Spinal cord (tissue), 9 donors: ENCODE measurements at regions not wholly inside any gene's neighbourhood (a gene's known extent, or its start where the extent isn't known, plus 50 kb on each side); places are given as distances from the start of the nearest gene placed in this dataset.

Experiments used
- DNase-seq, 6 donors: peaks; one replicate each; pipeline versions ENCODE4 v3.0.0 to v3.0.0-alpha.2; 2013 to 2015; ENCODE audit warnings: low spot score in 6 of 6, low read depth in 4 of 6
- H3K27ac ChIP-seq: one replicate; pipeline ENCODE4 v1.5.1; 2013; ENCODE audit warnings: low read depth, low read length, control low read depth
- H3K27me3 ChIP-seq: one replicate; pipeline ENCODE4 v1.6.1; 2013; ENCODE audit warnings: low read length; ENCODE audit not compliant: control insufficient read depth, insufficient read depth
- H3K36me3 ChIP-seq: one replicate; pipeline ENCODE4 v1.6.1; 2013; ENCODE audit warnings: low read length; ENCODE audit not compliant: control insufficient read depth, insufficient read depth
- H3K4me1 ChIP-seq: one replicate; pipeline ENCODE4 v1.6.1; 2013; ENCODE audit warnings: low read length; ENCODE audit not compliant: control insufficient read depth, insufficient read depth
- H3K4me3 ChIP-seq: one replicate; pipeline ENCODE4 v1.5.1; 2013; ENCODE audit warnings: low read depth, low read length, control low read depth
- H3K9me3 ChIP-seq: one replicate; pipeline ENCODE4 v1.6.1; 2013; ENCODE audit warnings: low read length; ENCODE audit not compliant: control insufficient read depth, insufficient read depth
- WGBS: methylation state at CpG from one replicate; pipeline ENCODE4 v1.1.5; 2013; ENCODE audit warnings: missing lambda C conversion rate; ENCODE audit not compliant: insufficient coverage; 5-methylcytosine and 5-hydroxymethylcytosine counted together
- donor health status: healthy.

DNA sequence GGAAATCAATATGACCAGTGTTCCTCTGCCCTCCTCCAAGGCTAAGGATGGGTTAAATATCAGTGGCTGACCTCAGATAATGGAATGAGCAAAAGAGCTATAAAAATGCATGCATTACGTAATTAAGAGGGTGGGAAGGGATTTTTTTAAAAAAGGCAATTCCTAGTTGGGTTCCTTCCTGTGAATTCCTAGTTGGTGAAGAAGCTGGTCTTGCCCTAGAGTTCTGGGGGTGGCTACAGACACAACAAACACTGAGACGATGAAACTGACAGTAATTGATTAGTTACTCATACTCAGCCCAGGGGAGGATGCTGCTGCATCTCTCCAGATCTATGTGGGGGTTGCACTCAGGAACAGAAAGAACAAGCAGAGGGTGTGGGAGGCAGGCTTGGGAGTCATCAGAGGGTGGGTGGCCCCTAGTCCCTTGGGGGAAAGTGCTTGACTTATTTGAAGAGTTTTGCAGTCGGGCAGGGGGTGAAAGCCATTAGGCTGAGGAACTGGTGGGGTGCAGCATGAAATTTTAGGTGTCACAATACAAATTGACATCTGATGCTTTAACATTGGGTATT, 662.0 kb upstream of the FRG1 start:
- Histone ChIP-seq H3K4me1 (no peaks in the 10 kb centered on the region), H3K27ac (no peak overlapping the region), H3K4me3 (no peak overlapping the region), H3K27me3 (no peaks in the 10 kb centered on the region), H3K36me3 (no peaks in the 10 kb centered on the region), H3K9me3 (no peaks in the 10 kb centered on the region)
- WGBS = 40% methylated on average over 2 of the region's 3 CpGs
- no peak for DNase-seq

DNA sequence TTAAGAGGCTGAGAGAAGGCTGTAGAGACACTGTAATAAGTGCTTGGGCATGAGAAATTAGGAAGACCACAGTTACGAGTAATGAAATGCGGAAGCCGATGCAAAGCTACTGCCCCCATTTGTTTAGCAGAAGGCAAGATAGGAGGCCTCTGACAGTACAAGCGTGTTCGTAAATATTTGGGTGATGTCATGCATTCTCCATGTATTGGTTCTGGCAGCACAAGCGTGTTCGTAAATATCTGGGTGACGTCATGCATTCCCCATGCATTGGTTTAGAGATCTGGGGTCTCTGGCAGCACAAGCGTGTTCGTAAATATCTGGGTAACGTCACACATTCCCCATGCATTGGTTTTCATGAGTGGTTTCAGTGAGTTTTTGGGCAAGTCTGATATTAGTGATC, 661.5 kb upstream of the FRG1 start:
- H3K4me1 ChIP-seq = no peaks in the 10 kb centered on the region
- H3K4me3 ChIP-seq = no peak overlapping the region
- no peaks in the 10 kb centered on the region for H3K27me3 ChIP-seq
- DNase-seq = peak in 1 of 6 donors; percentile 3
- H3K27ac ChIP-seq = no peak overlapping the region
- WGBS = 84% methylated on average over 5 of the region's 11 CpGs
- H3K36me3 ChIP-seq = no peaks in the 10 kb centered on the region
- no peaks in the 10 kb centered on the region for H3K9me3 ChIP-seq

DNA sequence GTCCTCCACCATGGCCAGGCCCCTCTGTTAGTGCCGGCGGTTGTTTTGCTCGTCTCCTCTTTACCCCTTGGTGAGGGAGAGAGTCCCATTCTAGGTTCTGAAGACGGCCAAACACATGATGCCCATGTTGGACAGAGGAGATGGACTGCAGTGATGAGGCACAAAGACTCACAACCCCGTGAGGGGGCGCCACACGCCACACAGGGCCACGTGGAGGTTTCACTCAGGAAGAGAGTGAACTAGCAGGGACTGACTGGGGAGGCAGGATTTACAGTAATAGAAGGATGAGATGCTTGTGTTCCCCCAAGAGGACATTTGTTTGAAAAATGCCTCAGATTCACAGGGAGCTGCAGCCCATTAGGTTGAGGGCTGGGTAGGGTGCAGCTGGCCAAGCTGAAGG, 655.3 kb upstream of the FRG1 start:
- WGBS = 69% methylated on average over 8 of the region's 8 CpGs
- no peaks in the 10 kb centered on the region for H3K4me1 ChIP-seq
- DNase-seq = no peak

DNA sequence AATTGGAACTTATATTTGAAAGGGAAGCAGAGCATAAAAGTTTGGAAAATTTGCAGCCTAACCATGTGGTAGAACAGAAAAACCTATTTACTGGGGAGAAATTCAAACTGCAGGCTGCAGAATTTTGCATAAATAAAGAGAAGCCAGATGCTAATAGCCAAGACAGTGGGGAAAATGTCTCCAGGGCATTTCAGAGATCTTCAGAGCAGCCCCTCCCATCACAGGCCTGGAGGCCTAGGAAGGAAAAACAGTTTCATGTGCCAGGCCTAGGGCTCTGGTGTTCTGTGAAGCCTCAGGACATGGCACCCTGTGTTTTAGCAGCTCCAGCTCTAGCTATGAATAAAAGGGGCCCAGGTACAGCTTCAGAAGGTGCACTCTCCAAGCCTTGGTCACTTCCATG, 648.7 kb upstream of the FRG1 start:
- Histone ChIP-seq H3K4me1 (no peaks in the 10 kb centered on the region), H3K36me3 (no peaks in the 10 kb centered on the region), H3K4me3 (no peak overlapping the region), H3K27ac (no peak overlapping the region), H3K9me3 (no peaks in the 10 kb centered on the region), H3K27me3 (no peaks in the 10 kb centered on the region)
- DNase-seq = no peak

More for the DNA sequence above, 655.3 kb upstream of the FRG1 start:
- H3K9me3 ChIP-seq = no peaks in the 10 kb centered on the region
- no peak overlapping the region for H3K27ac ChIP-seq
- no peak overlapping the region for H3K4me3 ChIP-seq
- no peaks in the 10 kb centered on the region for H3K36me3 ChIP-seq
- no peaks in the 10 kb centered on the region for H3K27me3 ChIP-seq

DNA sequence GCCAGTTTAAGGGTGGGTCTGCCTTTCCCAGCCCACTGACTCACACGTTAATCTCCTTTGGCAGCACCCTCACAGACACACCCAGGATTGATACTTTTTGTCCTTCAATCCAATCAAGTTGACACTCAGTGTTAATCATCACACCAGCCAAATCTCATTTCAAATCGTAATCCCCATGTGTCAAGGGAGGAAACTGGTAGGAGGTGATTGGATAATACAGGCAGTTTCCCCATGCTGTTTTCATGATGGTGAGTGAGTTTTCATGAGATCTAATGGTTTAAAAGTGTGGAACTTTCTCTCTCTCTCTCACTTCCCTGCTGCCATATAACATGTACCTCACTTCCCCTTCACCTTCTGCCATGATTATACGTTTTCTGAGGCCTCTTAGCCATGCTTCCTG, 647.2 kb upstream of the FRG1 start:
- Histone ChIP-seq H3K27me3 (no peaks in the 10 kb centered on the region), H3K4me3 (no peak overlapping the region), H3K36me3 (no peaks in the 10 kb centered on the region), H3K27ac (no peak overlapping the region), H3K9me3 (no peaks in the 10 kb centered on the region), H3K4me1 (no peaks in the 10 kb centered on the region)
- whole genome bisulfite sequencing = 90% methylated on average over 1 of the region's 3 CpGs
- DNase-seq = no peak

DNA sequence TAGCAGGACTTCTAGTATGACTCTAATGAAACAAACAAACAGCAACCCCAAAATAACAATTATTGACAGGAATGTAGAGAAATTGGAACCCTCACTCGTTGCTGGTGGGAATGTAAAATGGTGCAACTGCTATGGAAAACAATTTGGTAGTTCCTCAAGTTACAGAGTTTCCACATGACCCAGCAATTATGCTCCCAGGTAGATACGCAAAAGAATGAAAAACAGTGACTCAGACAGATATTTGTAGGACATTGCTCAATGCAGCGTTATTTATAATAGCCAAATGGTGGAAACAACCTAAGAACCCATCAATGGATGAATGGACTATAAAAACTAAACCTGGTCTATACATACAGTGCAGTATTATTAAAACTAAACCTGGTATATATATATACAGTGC, 646.1 kb upstream of the FRG1 start:
- DNase-seq = no peak
- Histone ChIP-seq H3K27ac (no peak overlapping the region), H3K4me1 (no peaks in the 10 kb centered on the region), H3K9me3 (no peaks in the 10 kb centered on the region), H3K27me3 (no peaks in the 10 kb centered on the region), H3K4me3 (no peak overlapping the region), H3K36me3 (no peaks in the 10 kb centered on the region)
- no CpG with 5 or more reads among the region's 3 CpGs for WGBS

DNA sequence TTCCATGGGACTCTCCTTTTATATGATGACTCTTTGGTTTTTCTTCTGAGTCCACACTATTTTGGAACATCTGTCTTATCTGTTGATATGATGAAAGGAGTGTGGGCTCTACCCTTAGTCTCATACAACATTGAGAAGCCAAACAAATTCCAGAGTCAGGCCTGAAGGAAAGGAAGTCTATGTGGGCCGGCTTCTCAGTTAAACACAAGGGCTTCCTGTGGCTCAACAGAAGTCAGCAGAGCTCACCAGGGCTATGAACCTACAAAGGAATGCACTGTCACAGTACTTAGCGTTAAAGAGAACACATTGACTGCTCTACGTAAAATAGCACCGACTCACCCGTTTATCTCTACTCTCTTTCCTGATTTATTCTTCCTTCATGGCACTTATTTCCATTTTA, 641.0 kb upstream of the FRG1 start:
- Histone ChIP-seq H3K9me3 (no peaks in the 10 kb centered on the region), H3K4me1 (no peaks in the 10 kb centered on the region), H3K36me3 (no peaks in the 10 kb centered on the region), H3K4me3 (no peak overlapping the region), H3K27me3 (no peaks in the 10 kb centered on the region), H3K27ac (no peak overlapping the region)
- no peak for DNase-seq
- WGBS = 36% methylated on average over 2 of the region's 5 CpGs

DNA sequence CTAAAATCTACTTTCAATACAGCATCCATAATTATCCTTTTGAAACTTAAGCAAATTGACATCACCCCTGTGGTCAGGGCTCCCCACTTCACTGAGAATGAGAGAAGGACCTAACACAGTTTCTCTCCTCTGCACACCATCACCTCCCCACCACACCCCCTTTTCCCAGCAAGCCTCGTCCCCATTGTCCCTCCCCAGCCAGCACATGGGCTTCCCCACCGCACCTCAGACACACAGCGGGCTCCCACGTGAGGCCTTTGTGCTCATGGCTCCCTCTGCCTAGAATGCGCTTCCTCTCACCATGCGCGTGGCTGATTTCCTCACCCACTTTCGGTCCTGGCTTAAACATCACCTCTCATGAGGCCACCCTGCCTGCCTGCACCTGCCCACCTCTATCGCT, 639.0 kb upstream of the FRG1 start:
- WGBS = 86% methylated on average over 8 of the region's 9 CpGs
- Histone ChIP-seq H3K27me3 (no peaks in the 10 kb centered on the region), H3K36me3 (no peaks in the 10 kb centered on the region), H3K27ac (no peak overlapping the region), H3K4me1 (no peaks in the 10 kb centered on the region), H3K4me3 (no peak overlapping the region), H3K9me3 (no peaks in the 10 kb centered on the region)
- no peak for DNase-seq

DNA sequence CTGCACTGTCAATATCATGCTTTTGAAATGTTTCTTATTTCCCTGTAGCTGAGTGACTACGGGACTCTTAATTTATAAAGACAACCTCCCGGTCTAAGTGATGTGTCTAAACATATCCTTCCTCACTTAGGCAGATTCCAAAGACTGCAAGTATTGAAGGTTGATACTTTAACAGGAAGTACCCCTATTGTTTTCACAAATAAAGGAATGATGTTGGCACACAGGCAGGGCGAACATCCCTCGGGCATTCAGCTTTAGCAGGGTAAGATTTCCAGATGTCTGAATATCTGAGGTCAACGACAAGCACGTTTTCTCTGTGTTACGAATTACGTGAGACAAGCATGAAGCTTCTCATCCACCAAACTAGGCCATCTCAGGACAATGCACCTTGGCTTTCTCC, 638.0 kb upstream of the FRG1 start:
- Histone ChIP-seq H3K9me3 (no peaks in the 10 kb centered on the region), H3K4me1 (no peaks in the 10 kb centered on the region), H3K4me3 (no peak overlapping the region), H3K27me3 (no peaks in the 10 kb centered on the region), H3K27ac (no peak overlapping the region), H3K36me3 (no peaks in the 10 kb centered on the region)
- no peak for DNase-seq
- 81% methylated on average over 6 of the region's 8 CpGs for whole genome bisulfite sequencing

DNA sequence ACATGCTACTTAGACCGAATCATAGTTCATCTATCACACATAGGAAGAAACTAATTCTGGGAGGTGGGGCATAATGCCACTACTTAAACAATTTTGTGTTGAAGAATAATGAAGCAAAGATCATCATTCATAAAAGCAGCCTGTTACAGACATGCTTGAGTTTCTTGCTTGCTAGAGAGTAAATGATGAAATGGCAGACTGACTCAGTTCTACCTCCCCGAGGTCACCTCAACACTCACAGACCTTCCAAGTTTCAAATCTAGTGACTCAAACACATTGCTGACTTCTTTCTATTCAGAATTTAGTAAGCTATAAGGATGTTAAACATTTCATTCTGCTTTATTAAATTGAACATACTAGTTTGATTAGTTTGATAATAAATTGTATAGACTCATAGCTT, 636.5 kb upstream of the FRG1 start:
- Histone ChIP-seq H3K27ac (peak overlapping the region; percentile 7), H3K36me3 (no peaks in the 10 kb centered on the region), H3K9me3 (no peaks in the 10 kb centered on the region), H3K4me3 (no peak overlapping the region), H3K4me1 (no peaks in the 10 kb centered on the region), H3K27me3 (no peaks in the 10 kb centered on the region)
- WGBS = no CpG with 5 or more reads among the region's 2 CpGs
- DNase-seq = peak in 1 of 6 donors; percentile 4
